Body of pancreas (tissue), 4 donors: ENCODE measurements at regions not wholly inside any gene's neighbourhood (a gene's known extent, or its start where the extent isn't known, plus 50 kb on each side); places are given as distances from the start of the nearest gene placed in this dataset.

Source experiments
- POLR2A ChIP-seq, 3 donors: fragments of 450-650 bp; IDR thresholded peaks; one replicate each; pipeline ENCODE4 v1.6.1; 2016; ENCODE audit warnings: antibody characterized with exemption in 3 of 3, mild to moderate bottlenecking in 2 of 3
- TF ChIP-seq, protein P1 (sequence below), 7 experiments: fragments of 450-650 bp in 4 of 7; fragments of 200-600 bp in 3 of 7; sonication (generic) in 3 of 7; IDR thresholded peaks; one replicate each; pipeline ENCODE4 v1.5.1; 2016 to 2019; ENCODE audit warnings: antibody characterized with exemption in 7 of 7

DNA sequence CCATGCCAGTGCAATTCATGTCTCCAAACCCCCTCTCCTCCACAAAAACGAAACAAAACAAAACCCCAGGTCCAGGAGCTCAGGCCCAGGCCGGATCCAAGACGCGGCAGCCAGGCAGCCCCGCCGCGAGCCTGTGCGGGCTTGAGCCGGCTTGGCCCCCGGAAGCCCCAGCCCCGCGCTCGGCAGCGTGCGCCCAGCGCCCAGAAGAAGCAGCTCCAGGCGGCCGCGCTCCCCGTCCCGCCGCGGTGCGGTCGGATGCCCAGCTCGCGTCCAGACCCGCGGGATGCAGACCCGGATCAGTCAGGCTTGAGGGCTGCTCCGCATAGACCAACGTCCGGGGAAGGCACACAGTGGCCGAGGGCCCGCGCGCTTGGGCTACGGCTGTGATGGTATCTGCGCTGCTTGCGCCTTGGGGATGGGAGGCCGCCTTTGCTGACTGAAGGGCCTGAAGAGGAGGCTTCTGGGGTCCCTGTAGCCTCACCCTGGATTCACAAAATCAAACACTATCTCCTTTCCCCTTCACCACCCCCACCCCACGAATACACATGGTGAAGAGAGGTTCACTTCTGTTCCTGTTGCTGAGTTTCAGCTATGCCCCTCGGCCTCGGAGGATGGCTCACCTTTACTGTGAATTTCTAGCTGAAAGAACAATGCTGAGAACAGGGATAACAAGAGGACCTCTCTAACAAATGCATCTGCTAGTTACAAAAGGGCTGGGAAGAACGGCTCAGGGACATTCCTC, 79.9 kb upstream of the EN2 start:
- TF ChIP-seq, protein P1, sequence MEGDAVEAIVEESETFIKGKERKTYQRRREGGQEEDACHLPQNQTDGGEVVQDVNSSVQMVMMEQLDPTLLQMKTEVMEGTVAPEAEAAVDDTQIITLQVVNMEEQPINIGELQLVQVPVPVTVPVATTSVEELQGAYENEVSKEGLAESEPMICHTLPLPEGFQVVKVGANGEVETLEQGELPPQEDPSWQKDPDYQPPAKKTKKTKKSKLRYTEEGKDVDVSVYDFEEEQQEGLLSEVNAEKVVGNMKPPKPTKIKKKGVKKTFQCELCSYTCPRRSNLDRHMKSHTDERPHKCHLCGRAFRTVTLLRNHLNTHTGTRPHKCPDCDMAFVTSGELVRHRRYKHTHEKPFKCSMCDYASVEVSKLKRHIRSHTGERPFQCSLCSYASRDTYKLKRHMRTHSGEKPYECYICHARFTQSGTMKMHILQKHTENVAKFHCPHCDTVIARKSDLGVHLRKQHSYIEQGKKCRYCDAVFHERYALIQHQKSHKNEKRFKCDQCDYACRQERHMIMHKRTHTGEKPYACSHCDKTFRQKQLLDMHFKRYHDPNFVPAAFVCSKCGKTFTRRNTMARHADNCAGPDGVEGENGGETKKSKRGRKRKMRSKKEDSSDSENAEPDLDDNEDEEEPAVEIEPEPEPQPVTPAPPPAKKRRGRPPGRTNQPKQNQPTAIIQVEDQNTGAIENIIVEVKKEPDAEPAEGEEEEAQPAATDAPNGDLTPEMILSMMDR (IDR thresholded peaks at IDR 0.05): no peak
- no peak for TF ChIP-seq POLR2A (IDR thresholded peaks at IDR 0.05)
